Gastrocnemius medialis (tissue), 4 donors: ENCODE measurements at regions not wholly inside any gene's neighbourhood (a gene's known extent, or its start where the extent isn't known, plus 50 kb on each side); places are given as distances from the start of the nearest gene placed in this dataset.

ENCODE experiments used
- POLR2A ChIP-seq, 2 donors: fragments of 450-650 bp; IDR thresholded peaks; one replicate each; pipeline ENCODE4 v1.6.1; 2017; ENCODE audit warnings: antibody characterized with exemption in 2 of 2, mild to moderate bottlenecking in 2 of 2, moderate library complexity in 2 of 2
- TF ChIP-seq, protein P1 (sequence below), 5 experiments: fragments of 450-650 bp in 3 of 5; fragments of 200-600 bp in 2 of 5; sonication (generic) in 2 of 5; IDR thresholded peaks in 4 of 5; conservative IDR thresholded peaks in 1 of 5; 1 replicate in 4 of 5; 2 replicates in 1 of 5; pipeline ENCODE4 v1.5.1; 2016 to 2019; ENCODE audit warnings: antibody characterized with exemption in 5 of 5, mild to moderate bottlenecking in 3 of 5, moderate library complexity in 3 of 5

DNA sequence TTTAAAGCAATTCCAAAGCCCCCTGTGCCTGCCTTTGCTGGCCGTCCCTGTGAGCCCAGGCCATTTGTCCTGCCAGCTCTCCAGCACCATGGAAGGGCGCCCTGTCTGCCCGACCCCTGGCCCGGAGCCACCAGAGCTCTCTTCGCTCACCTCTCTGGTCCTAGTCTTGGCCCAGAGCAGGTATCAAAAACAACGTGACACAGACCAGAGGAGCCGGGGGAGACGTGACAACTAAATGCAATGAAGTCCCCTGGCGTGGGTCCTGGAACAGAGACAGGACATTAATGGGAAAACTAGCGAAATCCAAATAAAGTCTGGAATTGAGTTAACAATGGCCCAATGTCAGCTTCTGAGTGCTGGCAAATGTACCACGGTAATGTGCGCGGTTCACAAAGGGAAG lies 83.2 kb upstream of the DIO3 start:
- TF ChIP-seq, protein P1, sequence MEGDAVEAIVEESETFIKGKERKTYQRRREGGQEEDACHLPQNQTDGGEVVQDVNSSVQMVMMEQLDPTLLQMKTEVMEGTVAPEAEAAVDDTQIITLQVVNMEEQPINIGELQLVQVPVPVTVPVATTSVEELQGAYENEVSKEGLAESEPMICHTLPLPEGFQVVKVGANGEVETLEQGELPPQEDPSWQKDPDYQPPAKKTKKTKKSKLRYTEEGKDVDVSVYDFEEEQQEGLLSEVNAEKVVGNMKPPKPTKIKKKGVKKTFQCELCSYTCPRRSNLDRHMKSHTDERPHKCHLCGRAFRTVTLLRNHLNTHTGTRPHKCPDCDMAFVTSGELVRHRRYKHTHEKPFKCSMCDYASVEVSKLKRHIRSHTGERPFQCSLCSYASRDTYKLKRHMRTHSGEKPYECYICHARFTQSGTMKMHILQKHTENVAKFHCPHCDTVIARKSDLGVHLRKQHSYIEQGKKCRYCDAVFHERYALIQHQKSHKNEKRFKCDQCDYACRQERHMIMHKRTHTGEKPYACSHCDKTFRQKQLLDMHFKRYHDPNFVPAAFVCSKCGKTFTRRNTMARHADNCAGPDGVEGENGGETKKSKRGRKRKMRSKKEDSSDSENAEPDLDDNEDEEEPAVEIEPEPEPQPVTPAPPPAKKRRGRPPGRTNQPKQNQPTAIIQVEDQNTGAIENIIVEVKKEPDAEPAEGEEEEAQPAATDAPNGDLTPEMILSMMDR (IDR thresholded peaks at IDR 0.05 in 4 of 5, conservative IDR thresholded peaks at IDR 0.05 in 1 of 5): no peak
- no peak for TF ChIP-seq POLR2A (IDR thresholded peaks at IDR 0.05)
